ENCODE measurements at regions not wholly inside any gene's neighbourhood (a gene's known extent, or its start where the extent isn't known, plus 50 kb on each side); places are given as distances from the start of the nearest gene placed in this dataset.

DNA sequence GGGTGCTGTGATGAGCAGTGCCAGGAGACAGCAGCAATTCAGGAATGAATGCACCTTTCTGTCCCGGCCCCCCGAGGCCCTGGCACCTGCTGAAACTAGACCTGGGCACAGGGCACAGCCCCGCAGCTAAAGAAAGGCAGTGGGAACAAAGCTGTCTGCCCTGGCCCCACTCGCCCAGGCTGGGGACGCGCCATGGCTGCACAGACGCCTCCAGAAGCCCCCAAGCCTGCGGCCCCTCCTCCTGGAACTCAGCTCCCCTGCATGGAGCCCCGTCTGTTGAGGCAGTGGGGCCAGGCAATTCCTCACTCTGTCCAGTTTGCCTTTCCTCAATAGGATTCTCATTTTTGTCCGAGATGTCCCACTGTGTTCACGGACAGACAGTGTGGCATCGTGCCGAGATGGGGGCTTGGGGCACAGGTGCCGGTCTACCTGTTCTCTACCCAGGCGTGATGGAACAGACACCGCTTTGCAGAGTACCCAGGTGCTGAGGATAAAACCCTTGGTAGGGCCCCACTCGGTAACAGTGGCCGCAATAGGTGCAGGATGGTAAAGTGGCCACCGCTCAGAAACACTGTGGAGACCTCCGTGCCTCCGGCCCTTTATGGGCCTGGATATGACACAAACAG, 146.5 kb upstream of the SOX1 start:
- TF ChIP-seq EHMT2 (IDR thresholded peaks at IDR 0.05; ENCODE audit: low read depth), result no peak
- TF ChIP-seq, protein P1, sequence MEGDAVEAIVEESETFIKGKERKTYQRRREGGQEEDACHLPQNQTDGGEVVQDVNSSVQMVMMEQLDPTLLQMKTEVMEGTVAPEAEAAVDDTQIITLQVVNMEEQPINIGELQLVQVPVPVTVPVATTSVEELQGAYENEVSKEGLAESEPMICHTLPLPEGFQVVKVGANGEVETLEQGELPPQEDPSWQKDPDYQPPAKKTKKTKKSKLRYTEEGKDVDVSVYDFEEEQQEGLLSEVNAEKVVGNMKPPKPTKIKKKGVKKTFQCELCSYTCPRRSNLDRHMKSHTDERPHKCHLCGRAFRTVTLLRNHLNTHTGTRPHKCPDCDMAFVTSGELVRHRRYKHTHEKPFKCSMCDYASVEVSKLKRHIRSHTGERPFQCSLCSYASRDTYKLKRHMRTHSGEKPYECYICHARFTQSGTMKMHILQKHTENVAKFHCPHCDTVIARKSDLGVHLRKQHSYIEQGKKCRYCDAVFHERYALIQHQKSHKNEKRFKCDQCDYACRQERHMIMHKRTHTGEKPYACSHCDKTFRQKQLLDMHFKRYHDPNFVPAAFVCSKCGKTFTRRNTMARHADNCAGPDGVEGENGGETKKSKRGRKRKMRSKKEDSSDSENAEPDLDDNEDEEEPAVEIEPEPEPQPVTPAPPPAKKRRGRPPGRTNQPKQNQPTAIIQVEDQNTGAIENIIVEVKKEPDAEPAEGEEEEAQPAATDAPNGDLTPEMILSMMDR (IDR thresholded peaks at IDR 0.05), result no peak
- TF ChIP-seq CBX2 (IDR thresholded peaks at IDR 0.05; ENCODE audit: borderline replicate concordance, low read depth), result no peak
- TF ChIP-seq CBX8 (IDR thresholded peaks at IDR 0.05), result no peak

Data from A549 (cell line).